Sigmoid colon (tissue), 3 donors: ENCODE measurements at regions not wholly inside any gene's neighbourhood (a gene's known extent, or its start where the extent isn't known, plus 50 kb on each side); places are given as distances from the start of the nearest gene placed in this dataset.

ENCODE experiments used
- CTCF ChIP-seq, 4 experiments: fragments of 450-650 bp in 3 of 4; fragments of 200-600 bp in 1 of 4; IDR thresholded peaks; one replicate each; pipeline ENCODE4 v1.5.1; 2016 to 2019; ENCODE audit warnings: antibody characterized with exemption in 4 of 4, mild to moderate bottlenecking in 3 of 4, moderate library complexity in 2 of 4
- POLR2A ChIP-seq, 2 donors: fragments of 450-650 bp; IDR thresholded peaks; one replicate each; pipeline ENCODE4 v1.6.1; 2016; ENCODE audit warnings: antibody characterized with exemption in 2 of 2, mild to moderate bottlenecking in 2 of 2, moderate library complexity in 2 of 2

DNA sequence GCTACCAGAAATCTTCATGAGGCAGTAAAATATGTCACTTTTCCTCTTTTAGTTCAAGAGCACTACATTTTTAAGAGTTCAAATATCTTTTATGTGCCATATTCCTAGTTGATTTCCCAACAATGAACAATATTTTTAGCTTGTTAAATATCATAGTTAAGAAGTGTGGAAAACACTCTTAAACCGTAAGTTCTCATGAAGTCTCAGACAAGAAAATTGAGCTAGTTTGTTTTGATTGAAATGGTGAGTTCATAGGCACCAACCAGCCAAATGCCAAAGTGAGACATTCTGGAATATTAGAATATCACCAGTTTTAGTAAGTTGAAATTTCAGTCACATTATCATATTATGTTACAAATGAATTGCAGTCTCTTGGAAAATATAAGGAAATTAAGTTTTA, 277.2 kb upstream of the HSF2 start:
- TF ChIP-seq CTCF (IDR thresholded peaks at IDR 0.05) (no peak), POLR2A (IDR thresholded peaks at IDR 0.05) (no peak)
